ENCODE measurements at regions not wholly inside any gene's neighbourhood (a gene's known extent, or its start where the extent isn't known, plus 50 kb on each side); places are given as distances from the start of the nearest gene placed in this dataset.
"Not testable (repeated sequence)": the region's sequence is repeated elsewhere in the genome, so short reads cannot be mapped to it uniquely, and the experiment has no call there.

GRCh38 chr1:103344930-103345329 lies 180.6 kb upstream of the RNPC3 start:
- DNase-seq: no peak

GRCh38 chr1:103341377-103341880 lies 184.1 kb upstream of the RNPC3 start:
- no peak for DNase-seq

DNA sequence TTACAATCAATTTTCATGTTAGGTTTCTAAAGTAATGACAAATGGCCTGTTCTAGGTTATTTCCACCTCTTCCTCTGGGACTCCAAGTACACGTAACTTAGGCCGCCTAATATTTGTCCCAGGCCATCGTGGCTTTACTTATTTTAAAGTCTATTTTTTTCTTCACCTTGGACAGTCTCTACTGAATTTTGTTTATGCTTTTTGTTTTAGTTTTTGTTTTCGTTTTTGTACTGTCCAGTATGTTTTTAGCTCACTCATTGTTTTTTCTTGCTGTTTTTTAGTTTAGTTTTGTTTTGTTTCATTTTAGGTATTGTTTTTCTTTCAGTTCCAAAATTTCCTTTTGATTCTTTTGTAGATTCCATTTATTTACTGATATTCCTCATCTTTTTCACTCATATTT lies 187.7 kb upstream of the RNPC3 start:
- no peak for DNase-seq

DNA sequence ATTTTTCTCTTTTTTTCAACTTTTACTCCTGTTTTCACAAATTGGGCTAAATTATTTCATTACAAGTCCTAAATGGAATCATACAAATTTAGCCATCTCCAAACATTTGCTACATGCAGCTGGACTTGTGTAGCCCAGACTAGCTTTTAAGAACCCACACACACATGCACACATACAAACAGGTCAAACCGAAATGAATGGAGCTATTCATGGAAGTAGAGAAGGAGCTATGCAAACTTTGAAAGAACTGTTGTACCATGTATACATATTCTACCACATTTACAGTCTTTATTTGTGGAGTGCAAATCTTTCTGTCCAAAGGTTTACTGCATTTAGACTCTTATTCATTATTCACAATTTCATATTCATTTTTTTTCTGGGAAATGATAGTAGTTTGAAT lies 189.1 kb upstream of the RNPC3 start:
- no peak for DNase-seq

DNA sequence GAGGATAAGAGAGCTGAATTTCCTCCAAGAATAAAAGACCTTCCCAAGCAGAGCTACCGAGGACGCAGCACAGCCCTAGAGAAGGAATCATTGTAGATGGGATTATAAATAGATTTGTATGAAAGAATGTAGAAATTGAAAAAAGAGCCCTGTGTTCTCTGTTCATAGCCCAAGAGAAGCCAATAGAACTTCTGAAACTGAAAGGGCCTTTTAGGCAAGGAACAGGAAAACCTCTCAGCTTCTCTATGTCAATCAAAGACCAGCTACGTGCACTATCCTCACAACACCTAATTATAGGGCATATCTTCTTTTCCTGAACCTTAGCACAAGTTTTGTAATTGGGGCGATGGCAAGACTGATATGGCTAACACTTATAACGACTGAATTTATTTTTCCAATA lies 192.4 kb upstream of the RNPC3 start:
- no peak for DNase-seq

DNA sequence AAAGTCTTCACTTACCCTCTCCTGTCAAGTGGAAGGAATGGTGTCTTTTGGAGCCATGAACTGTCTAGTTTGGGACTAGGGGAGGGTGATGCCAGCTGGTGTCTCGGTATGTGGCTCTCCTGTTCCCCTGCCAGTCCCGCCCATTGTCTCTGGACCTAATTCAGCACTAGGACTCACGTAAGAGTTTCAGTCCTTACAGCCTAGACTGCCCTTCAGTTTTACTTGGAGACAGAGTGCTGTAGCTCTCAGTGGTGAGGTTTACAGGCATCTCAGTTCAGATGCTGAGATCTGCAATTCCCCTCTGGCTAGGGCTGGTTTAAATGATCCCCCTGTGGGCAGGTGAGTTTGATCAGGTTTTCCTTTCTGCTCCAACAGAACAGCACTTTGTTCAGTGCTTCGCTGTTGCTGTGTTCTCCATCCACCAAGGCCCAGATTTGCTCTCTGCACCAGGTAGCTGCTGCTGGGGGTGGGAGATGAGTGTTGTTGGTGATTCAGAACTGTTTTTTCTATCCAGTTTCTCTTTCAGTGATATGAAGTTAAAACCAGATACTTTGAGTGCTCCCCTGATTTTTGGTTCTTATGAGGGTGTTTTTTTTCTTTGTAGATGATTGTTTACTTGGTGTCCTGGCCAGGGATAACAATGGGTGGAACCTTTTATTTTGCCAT lies 198.3 kb upstream of the RNPC3 start:
- no peak for DNase-seq

- DNase-seq: no peak
Observed at GRCh38 chr1:103326595-103326994, 198.9 kb upstream of the RNPC3 start.

- no peak for DNase-seq
Observed at GRCh38 chr1:103309786-103310185, 201.5 kb upstream of the COL11A1 start.

- DNase-seq: no peak
Observed at GRCh38 chr1:103307751-103308150, 199.4 kb upstream of the COL11A1 start.

DNA sequence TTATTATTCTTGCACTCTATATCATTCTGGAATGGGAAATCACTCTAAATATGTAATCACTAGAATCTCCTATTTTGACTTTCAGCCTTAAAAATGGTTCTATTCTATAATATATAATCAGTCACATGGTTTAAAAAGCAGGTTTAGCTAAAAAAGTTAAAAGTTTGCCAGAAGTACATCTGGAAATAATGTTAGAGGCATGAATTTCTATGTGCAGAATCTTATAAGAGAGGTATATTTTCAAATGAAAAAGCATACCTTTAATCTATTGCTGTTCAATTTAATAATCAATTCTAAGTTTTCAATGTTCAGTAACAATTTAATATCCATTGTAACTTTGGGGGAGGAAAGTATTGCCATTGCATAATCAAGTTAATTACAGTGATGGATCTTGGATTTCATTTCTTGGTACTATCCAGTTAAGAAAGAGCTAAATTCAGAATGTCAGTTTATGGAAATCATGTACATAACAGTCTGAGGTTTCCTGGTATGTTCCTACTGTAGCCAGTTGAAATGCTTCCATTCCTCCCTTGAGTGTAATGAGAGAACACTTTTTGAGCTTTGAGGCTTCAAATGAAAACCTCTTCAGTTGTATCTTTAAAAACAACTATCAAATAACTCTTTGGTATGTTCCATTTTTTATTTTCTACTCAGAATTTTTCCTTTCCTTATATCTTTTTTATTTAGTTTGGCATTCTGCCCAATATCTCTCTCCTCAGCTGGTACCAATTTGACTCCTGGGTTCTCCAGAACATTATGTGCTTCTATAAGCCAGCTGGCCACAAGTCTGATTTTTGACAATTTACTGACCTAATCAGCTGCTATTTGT lies 175.7 kb upstream of the COL11A1 start:
- no peak for DNase-seq

DNA sequence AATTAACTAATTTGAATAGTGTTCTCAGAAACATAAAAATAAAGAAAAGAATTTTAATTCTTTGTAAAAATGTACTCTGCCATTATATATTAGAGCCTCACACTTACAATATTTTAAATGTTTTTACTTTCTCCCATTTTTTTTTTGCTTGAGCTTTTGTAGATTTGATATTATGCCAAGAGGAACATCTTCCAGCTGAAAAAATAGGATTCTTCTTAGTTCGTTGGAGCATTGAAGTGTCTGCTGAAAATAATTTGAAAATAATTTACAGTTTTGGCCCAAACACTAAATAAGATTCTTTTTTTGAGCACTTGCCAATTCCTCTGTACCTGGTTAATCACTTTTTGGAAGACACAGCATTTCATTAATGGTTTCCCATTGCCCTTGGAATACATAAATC lies 175.0 kb upstream of the COL11A1 start:
- DNase-seq: no peak

DNA sequence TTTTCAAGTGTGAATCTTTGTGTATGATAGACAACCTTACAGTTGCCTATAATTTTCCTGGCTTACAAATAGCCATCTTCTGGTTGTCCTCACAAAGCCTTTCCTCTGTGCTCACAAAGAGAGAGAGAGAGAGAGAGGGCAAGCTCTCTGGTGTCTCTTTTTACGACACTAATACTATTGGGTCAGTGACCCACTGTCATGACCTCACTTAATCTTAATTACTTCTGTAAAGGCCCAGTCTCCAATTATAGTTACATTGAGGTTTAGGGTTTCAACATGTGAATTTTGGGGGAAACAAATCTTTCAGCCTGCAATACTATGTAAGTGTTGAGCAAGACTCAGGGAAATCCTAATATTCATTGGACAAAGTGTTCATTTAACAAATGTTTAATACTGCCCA lies 167.4 kb upstream of the COL11A1 start:
- no peak for DNase-seq

DNA sequence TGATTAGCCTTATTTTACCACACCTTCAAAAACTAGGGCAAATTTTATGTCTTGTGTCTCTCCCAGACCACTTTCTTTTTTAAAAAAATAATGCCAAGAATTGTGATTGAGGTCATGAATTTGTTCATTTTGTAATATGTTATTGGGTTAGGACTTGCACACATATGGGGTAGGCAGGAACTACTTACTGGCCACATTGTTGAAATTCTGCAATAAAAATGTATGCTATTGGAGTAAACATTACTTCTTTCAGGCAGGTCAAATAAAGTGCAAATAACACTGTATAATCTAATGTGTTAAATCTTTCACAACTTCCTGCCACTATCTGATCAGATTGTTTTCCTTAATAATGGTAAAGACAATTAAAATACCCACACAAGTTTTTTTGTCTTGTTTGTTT lies 166.6 kb upstream of the COL11A1 start:
- no peak for DNase-seq

DNA sequence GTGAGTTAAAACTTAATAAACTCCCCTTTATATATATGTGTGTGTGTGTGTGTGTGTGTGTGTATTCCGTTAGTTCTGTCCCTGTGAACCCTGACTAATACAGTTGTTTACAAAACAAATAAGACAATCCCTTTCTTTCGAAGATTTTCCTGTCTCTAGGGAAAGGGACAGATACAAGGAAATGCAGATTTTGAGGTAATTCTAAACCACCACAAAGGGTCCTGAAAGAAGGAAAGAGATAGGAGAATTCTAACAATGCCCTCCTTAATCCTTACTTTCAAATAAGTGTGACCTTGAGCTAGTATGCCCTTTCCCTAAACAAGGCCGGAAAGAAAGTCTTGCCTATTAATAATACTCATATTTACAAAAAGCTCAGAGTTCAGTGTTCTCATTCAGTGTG lies 164.8 kb upstream of the COL11A1 start:
- DNase-seq: no peak

GRCh38 chr1:103271471-103271870 lies 163.1 kb upstream of the COL11A1 start:
- DNase-seq: not testable (repeated sequence)

DNA sequence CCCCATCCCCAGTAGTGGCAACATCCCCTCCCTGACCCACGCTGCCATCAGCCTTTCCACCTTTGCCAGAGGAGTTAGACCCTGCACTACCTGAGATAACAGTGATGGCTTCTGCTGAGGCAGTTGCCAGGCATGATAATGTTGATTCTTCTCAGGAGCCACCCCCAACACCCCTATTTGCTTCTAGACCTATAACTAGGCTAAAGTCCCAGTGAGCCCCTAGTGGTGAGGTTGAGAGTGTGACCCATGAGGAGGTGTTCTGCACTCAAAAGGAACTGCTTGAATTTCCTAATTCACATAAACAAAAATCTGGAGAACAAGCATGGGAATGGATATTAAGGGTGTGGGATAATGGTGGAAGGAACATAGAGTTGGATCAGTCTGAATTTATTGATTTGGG lies 159.6 kb upstream of the COL11A1 start:
- DNase-seq: peak; percentile 2

- DNase-seq: no peak
Observed at GRCh38 chr1:103267266-103267665, 158.9 kb upstream of the COL11A1 start.

- no peak for DNase-seq
Observed at GRCh38 chr1:103266036-103266435, 157.7 kb upstream of the COL11A1 start.

- DNase-seq: no peak
Observed at GRCh38 chr1:103265551-103265950, 157.2 kb upstream of the COL11A1 start.

- DNase-seq: no peak
Observed at GRCh38 chr1:103259982-103260381, 151.7 kb upstream of the COL11A1 start.

- DNase-seq: no peak
Observed at GRCh38 chr1:103256490-103256889, 148.2 kb upstream of the COL11A1 start.

DNA sequence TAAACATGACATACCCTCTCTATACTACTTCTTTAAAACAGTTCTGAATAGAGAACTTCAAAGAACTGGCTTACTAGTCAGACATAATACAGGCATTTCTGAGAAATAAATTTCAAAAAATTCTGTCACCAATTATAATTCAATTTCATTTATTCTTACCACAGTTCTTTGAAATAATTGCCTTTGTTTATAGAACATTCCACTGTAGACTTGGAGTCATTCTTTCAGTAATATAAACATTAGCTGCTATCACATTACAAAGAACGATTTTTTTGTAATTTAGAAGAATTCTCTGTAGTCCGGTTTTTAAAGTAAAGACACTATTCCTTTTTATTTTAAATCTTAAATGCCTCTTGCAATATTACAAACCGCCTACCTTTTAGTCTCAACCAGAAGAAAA lies 146.4 kb upstream of the COL11A1 start:
- DNase-seq: no peak

DNA sequence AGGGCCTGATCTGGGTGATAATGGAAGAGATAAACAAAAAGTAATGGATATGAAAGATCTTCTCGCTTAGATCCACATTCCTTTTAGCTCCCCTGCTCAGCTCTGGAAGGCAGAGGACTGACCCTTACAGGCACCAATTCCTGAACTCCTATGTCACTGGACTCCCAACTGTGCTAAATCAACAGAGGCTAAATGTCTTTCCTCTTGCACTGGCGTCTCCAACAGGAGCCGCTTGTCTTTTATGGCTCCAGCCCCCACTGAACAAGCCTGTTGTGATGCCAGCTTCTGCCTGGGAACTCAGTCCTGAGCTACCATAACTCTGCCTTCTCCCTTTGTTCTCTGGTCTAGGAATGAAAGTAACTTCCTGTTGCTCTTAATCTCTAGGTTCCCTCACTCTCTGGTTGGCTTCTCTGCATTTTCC lies 142.1 kb upstream of the COL11A1 start:
- DNase-seq: no peak

DNA sequence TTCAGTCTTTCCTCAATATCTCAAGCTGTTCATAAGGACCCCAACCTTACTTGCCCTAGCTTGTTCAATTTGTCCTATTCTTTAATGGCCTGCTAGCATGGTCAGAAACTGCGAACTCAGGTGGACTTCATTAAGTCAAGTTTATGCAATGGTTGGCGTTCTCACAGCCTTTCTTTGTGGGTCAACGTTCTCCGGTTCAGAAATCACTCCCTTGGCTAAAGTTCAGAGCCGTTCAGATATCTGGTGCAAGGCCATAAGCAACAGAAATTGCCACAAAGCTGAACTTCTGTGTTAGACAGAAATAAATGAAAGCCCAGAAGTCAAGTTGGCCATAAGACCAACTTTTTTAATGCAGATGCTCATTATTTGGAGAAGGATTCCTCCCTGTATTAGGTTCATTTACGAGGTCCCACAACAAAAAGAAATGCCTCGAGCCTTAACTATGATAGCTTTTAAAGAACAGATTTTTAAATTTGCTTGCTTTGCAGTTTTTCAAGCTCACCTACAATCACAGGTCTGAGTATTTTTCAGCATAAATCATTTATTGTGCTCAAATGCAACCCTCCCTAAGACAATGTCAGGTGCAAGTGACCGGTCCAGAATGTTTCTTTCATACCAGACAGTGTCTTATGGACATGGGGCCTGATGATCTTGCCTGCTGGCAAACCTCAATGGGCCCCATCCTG lies 140.2 kb upstream of the COL11A1 start:
- DNase-seq: no peak

Data from hematopoietic multipotent progenitor cell treated with erythropoietin and hydrocortisone succinate and interleukin-3 and kit ligand, for 4 days (in vitro differentiated cells).